AG09309 (cell line): ENCODE measurements at regions not wholly inside any gene's neighbourhood (a gene's known extent, or its start where the extent isn't known, plus 50 kb on each side); places are given as distances from the start of the nearest gene placed in this dataset.
A peak's percentile ranks its signal among the peaks of the same experiment; 100 is the strongest.

Experiments used
- DNase-seq: peaks from one replicate; pipeline ENCODE4 v3.0.0-alpha.2; 2010; ENCODE audit warnings: low read depth
- H3K4me3 ChIP-seq: 2 replicates; pipeline ENCODE4 v1.5.1; 2011; ENCODE audit warnings: mild to moderate bottlenecking, low read depth, low read length, moderate library complexity; ENCODE audit not compliant: control insufficient read depth
- CTCF ChIP-seq: IDR thresholded peaks from 2 replicates; pipeline ENCODE4 v1.5.1; 2011; ENCODE audit warnings: mild to moderate bottlenecking, low read depth, low read length, inconsistent platforms; ENCODE audit not compliant: insufficient read depth, control insufficient read depth; ENCODE audit errors: missing control alignments

GRCh38 chr5:157999696-158000095 is 140.8 kb upstream of the CLINT1 start:
- DNase-seq, result no peak
- TF ChIP-seq CTCF, result no peak
- no peak overlapping the region for H3K4me3 ChIP-seq

- DNase-seq, result no peak
- TF ChIP-seq CTCF, result no peak
- no peak overlapping the region for H3K4me3 ChIP-seq
These were observed 139.1 kb upstream of the CLINT1 start for GRCh38 chr5:157997991-157998504.

- peak; percentile 84 for TF ChIP-seq CTCF
- no peak for DNase-seq
- H3K4me3 ChIP-seq, result no peak overlapping the region
These were observed 136.1 kb upstream of the CLINT1 start for GRCh38 chr5:157994906-157995519.

- H3K4me3 ChIP-seq, result no peak overlapping the region
- TF ChIP-seq CTCF, result no peak
- DNase-seq, result no peak
These were observed 135.2 kb upstream of the CLINT1 start for GRCh38 chr5:157993986-157994691.

GRCh38 chr5:157993201-157993600 is 134.3 kb upstream of the CLINT1 start:
- no peak for DNase-seq
- no peak overlapping the region for H3K4me3 ChIP-seq
- TF ChIP-seq CTCF, result no peak

GRCh38 chr5:157990583-157991181 is 131.7 kb upstream of the CLINT1 start:
- DNase-seq, result no peak
- no peak for TF ChIP-seq CTCF
- no peak overlapping the region for H3K4me3 ChIP-seq
